Erythroblast (primary cell): ENCODE measurements at regions not wholly inside any gene's neighbourhood (a gene's known extent, or its start where the extent isn't known, plus 50 kb on each side); places are given as distances from the start of the nearest gene placed in this dataset.

Source experiments
- GATA1 ChIP-seq: IDR thresholded peaks from 2 replicates; pipeline ENCODE4 v1.6.1; 2011; ENCODE audit warnings: low read depth, mild to moderate bottlenecking, control low read depth, low read length, moderate library complexity
- POLR2A ChIP-seq: IDR thresholded peaks from 2 replicates; pipeline ENCODE4 v1.6.1; 2011; ENCODE audit warnings: mild to moderate bottlenecking, low read length

DNA sequence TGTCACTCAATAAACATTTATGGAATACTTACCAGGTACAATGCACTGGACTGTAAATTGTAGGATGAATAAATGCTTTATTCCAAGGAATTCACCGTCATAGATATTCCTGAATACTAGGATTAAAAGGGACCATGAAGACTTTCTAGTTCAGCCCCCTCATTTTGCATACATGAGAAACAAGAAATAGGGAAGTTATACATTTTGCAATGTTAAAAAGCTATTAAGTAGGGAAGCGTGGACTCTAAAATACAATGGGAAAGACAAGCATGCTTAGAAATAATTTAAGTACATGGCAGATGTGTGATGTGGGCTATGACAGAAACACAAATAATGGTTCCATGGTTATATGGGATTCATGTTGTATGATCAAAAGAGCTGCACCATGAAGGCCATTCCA lies 89.4 kb upstream of the SYT10 start:
- TF ChIP-seq POLR2A (no peak), GATA1 (no peak)
